HG03575 (cell line): ENCODE measurements at regions not wholly inside any gene's neighbourhood (a gene's known extent, or its start where the extent isn't known, plus 50 kb on each side); places are given as distances from the start of the nearest gene placed in this dataset.

Experiments used
- ATAC-seq: cut with Tn5 transposase; IDR thresholded peaks from one replicate; pipeline ENCODE4 v1.9.1; 2021; ENCODE audit not compliant: unreplicated experiment, insufficient number of reproducible peaks, low FRiP score; ENCODE audit errors: extremely low read depth

- ATAC-seq, result no peak
Measured at GRCh38 chr12:93179792-93180191, 197.9 kb upstream of the NUDT4 start.

- ATAC-seq, result no peak
Measured at GRCh38 chr12:93180566-93180965, 197.2 kb upstream of the NUDT4 start.

GRCh38 chr12:93181409-93181965 lies 196.2 kb upstream of the NUDT4 start:
- ATAC-seq, result no peak

- no peak for ATAC-seq
Measured at GRCh38 chr12:93183940-93184671, 193.6 kb upstream of the NUDT4 start.

- ATAC-seq, result no peak
Measured at GRCh38 chr12:93184672-93185368, 192.9 kb upstream of the NUDT4 start.

GRCh38 chr12:93185369-93185741 lies 192.4 kb upstream of the NUDT4 start:
- ATAC-seq, result no peak

GRCh38 chr12:93186131-93186530 lies 191.6 kb upstream of the NUDT4 start:
- no peak for ATAC-seq

- no peak for ATAC-seq
Measured at GRCh38 chr12:93186621-93187020, 191.1 kb upstream of the NUDT4 start.

GRCh38 chr12:93191423-93191822 lies 186.3 kb upstream of the NUDT4 start:
- no peak for ATAC-seq

GRCh38 chr12:93191956-93192355 lies 185.8 kb upstream of the NUDT4 start:
- no peak for ATAC-seq

GRCh38 chr12:93192878-93193277 lies 184.8 kb upstream of the NUDT4 start:
- ATAC-seq, result no peak

GRCh38 chr12:93195511-93195910 lies 182.2 kb upstream of the NUDT4 start:
- no peak for ATAC-seq

GRCh38 chr12:93197067-93197593 lies 180.6 kb upstream of the NUDT4 start:
- ATAC-seq, result no peak

- no peak for ATAC-seq
Measured at GRCh38 chr12:93198086-93198485, 179.6 kb upstream of the NUDT4 start.

- no peak for ATAC-seq
Measured at GRCh38 chr12:93199831-93200236, 177.9 kb upstream of the NUDT4 start.

GRCh38 chr12:93200291-93200917 lies 177.3 kb upstream of the NUDT4 start:
- ATAC-seq, result no peak

GRCh38 chr12:93201990-93202389 lies 175.7 kb upstream of the NUDT4 start:
- no peak for ATAC-seq

- no peak for ATAC-seq
Measured at GRCh38 chr12:93202688-93203087, 175.0 kb upstream of the NUDT4 start.

GRCh38 chr12:93203361-93203760 lies 174.4 kb upstream of the NUDT4 start:
- ATAC-seq, result no peak

- no peak for ATAC-seq
Measured at GRCh38 chr12:93204896-93205295, 172.8 kb upstream of the NUDT4 start.
